HepG2 (cell line): ENCODE measurements at regions not wholly inside any gene's neighbourhood (a gene's known extent, or its start where the extent isn't known, plus 50 kb on each side); places are given as distances from the start of the nearest gene placed in this dataset.

ENCODE experiments used
- ATAC-seq: fragments of 200-7000 bp; cut with Tn5 transposase; 3 replicates; pipeline ENCODE4 v1.9.1; 2020; ENCODE audit warnings: mild to moderate bottlenecking, moderate library complexity
- BruUV-seq: library from RNA; stranded (reverse); fragments of 400-500 nt; replicated peaks from 2 replicates; lab custom pipeline; 2021; lab: Mats Ljungman, UMichigan
- CTCF ChIA-PET: fragments of 300-600 bp; formaldehyde crosslinking; extraction: SDS; loops from one replicate; lab custom pipeline; 2021; ENCODE audit warnings: low total read pairs, inconsistent platforms, low intra/inter-chr PET ratio; lab: Yijun Ruan, JAX
- POLR2A ChIA-PET: fragments of 350-600 bp; sonication (Branson Sonifier 250); formaldehyde crosslinking; loops from one replicate; lab custom pipeline; 2020; ENCODE audit warnings: antibody characterized with exemption, inconsistent platforms; lab: Yijun Ruan, JAX
- DNase-seq: peaks from one replicate; pipeline ENCODE4 v3.0.0-alpha.2; 2015; ENCODE audit warnings: low spot score
- FAIRE-seq: peaks from 3 replicates; lab custom pipeline; 2011; peaks lifted over from hg19 to GRCh38; lab: Jason Lieb, UNC
- H2AFZ ChIP-seq: one replicate; pipeline ENCODE4 v1.6.1; 2011; ENCODE audit warnings: low read length, inconsistent platforms
- H3K27ac ChIP-seq: fragments of 300-600 bp; 3 replicates; pipeline ENCODE4 v1.8.0; 2011; ENCODE audit warnings: mixed run types, mild to moderate bottlenecking, mixed read lengths, low read length, inconsistent platforms; ENCODE audit not compliant: insufficient read depth; ENCODE audit errors: extremely low read length
- H3K27me3 ChIP-seq, 2 experiments: fragments of 200-600 bp in 1 of 2; 2 replicates in 1 of 2; 3 replicates in 1 of 2; pipeline versions ENCODE4 v1.6.0 to v1.8.0; 2011; ENCODE audit warnings: low read length in 2 of 2, mild to moderate bottlenecking in 2 of 2, moderate library complexity in 2 of 2, inconsistent platforms in 1 of 2; ENCODE audit not compliant: insufficient read depth in 2 of 2, control insufficient read depth in 1 of 2
- H3K36me3 ChIP-seq, 2 experiments: fragments of 200-600 bp in 1 of 2; replicated peaks in 1 of 2; 2 replicates in 1 of 2; 3 replicates in 1 of 2; pipeline versions ENCODE4 v1.5.1 to v1.8.0; 2011; ENCODE audit warnings: low read length in 2 of 2, inconsistent platforms in 1 of 2; ENCODE audit not compliant: insufficient read depth in 2 of 2, control insufficient read depth in 1 of 2
- H3K4me1 ChIP-seq: 2 replicates; pipeline ENCODE4 v1.5.1; 2012; ENCODE audit warnings: low read length, inconsistent platforms; ENCODE audit not compliant: insufficient read depth
- H3K4me2 ChIP-seq: 2 replicates; pipeline ENCODE4 v1.6.0; 2011; ENCODE audit warnings: low read depth, low read length, inconsistent platforms
- H3K4me3 ChIP-seq, 3 experiments: fragments of 200-600 bp in 1 of 3; sonication (generic), shearing (Covaris generic) in 1 of 3; replicated peaks in 1 of 3; 2 replicates each; pipeline ENCODE4 v1.5.1; 2011 to 2016; ENCODE audit warnings: low read length in 3 of 3, inconsistent platforms in 2 of 3, low read depth in 2 of 3, mild to moderate bottlenecking in 2 of 3, control low read depth in 1 of 3, mixed read lengths in 1 of 3; ENCODE audit not compliant: insufficient read depth in 1 of 3
- H3K79me2 ChIP-seq: one replicate; pipeline ENCODE4 v1.6.1; 2011; ENCODE audit warnings: low read length, inconsistent platforms; ENCODE audit not compliant: insufficient read depth
- H3K9ac ChIP-seq: 2 replicates; pipeline ENCODE4 v1.6.0; 2011; ENCODE audit warnings: mild to moderate bottlenecking, low read depth, low read length, inconsistent platforms; ENCODE audit not compliant: insufficient read depth
- H3K9me3 ChIP-seq: 2 replicates; pipeline ENCODE4 v1.5.1; 2012; ENCODE audit warnings: mild to moderate bottlenecking, low read length
- H4K20me1 ChIP-seq: 2 replicates; pipeline ENCODE4 v1.6.0; 2011; ENCODE audit warnings: inconsistent platforms, mild to moderate bottlenecking, low read length, moderate library complexity; ENCODE audit not compliant: insufficient read depth
- AKAP8 ChIP-seq: sonication (generic); formaldehyde crosslinking; IDR thresholded peaks from 2 replicates; pipeline ENCODE4 v1.5.1; 2020; ENCODE audit warnings: mild to moderate bottlenecking, missing genetic modification reagents
- BHLHE40 ChIP-seq: IDR thresholded peaks from 2 replicates; pipeline ENCODE4 v1.6.1; 2011; ENCODE audit warnings: low read length, improper control_type of control experiment
- EP300 ChIP-seq, 3 experiments: sonication (generic) in 1 of 3; formaldehyde crosslinking in 1 of 3; IDR thresholded peaks; 2 replicates each; pipeline versions ENCODE4 v1.5.1 to v1.6.1; 2011 to 2020; ENCODE audit warnings: low read depth in 2 of 3, low read length in 2 of 3, borderline replicate concordance in 1 of 3, improper control_type of control experiment in 1 of 3, mild to moderate bottlenecking in 1 of 3, missing genetic modification reagents in 1 of 3, moderate library complexity in 1 of 3
- FOXM1 ChIP-seq: sonication (generic); formaldehyde crosslinking; IDR thresholded peaks from 2 replicates; pipeline ENCODE4 v1.5.0; 2020; ENCODE audit warnings: missing genetic modification reagents
- MIER3 ChIP-seq: IDR thresholded peaks from 2 replicates; pipeline ENCODE4 v1.6.1; 2016; ENCODE audit warnings: missing compliant biosample characterization, borderline replicate concordance
- MYC ChIP-seq: sonication (generic); formaldehyde crosslinking; IDR thresholded peaks from 2 replicates; pipeline ENCODE4 v1.9.0; 2021; ENCODE audit warnings: missing genetic modification reagents, borderline replicate concordance
- NFRKB ChIP-seq: fragments of 450-650 bp; IDR thresholded peaks from 2 replicates; pipeline ENCODE4 v1.6.1; 2017
- NR2F1 ChIP-seq, 2 experiments: fragments of 450-650 bp in 1 of 2; formaldehyde crosslinking in 1 of 2; IDR thresholded peaks; 2 replicates each; pipeline versions ENCODE4 v1.5.0 to v1.6.1; 2016 to 2020; ENCODE audit warnings: mild to moderate bottlenecking in 1 of 2, missing compliant biosample characterization in 1 of 2, missing genetic modification reagents in 1 of 2, moderate library complexity in 1 of 2
- PAX8 ChIP-seq: sonication (generic); formaldehyde crosslinking; IDR thresholded peaks from 2 replicates; pipeline ENCODE4 v1.8.0; 2022; ENCODE audit warnings: mild to moderate bottlenecking, missing genetic modification reagents, borderline replicate concordance
- PITX1 ChIP-seq: sonication (generic); formaldehyde crosslinking; IDR thresholded peaks from 2 replicates; pipeline ENCODE4 v1.5.1; 2020; ENCODE audit warnings: mild to moderate bottlenecking, missing genetic modification reagents
- PTBP1 ChIP-seq: fragments of 200-400 bp; formaldehyde crosslinking; IDR thresholded peaks from 2 replicates; pipeline ENCODE4 v1.6.1; 2018; ENCODE audit warnings: low read length, low read depth; ENCODE audit not compliant: poor library complexity, severe bottlenecking
- SIN3B ChIP-seq: fragments of 150-350 bp; IDR thresholded peaks from 2 replicates; pipeline ENCODE4 v1.6.1; 2014; ENCODE audit warnings: low read length
- ZBTB3 ChIP-seq: sonication (generic); formaldehyde crosslinking; IDR thresholded peaks from 2 replicates; pipeline ENCODE4 v1.4.0; 2020; ENCODE audit warnings: low read depth, mild to moderate bottlenecking, moderate library complexity, missing genetic modification reagents, borderline replicate concordance
- ZNF350 ChIP-seq: sonication (generic); formaldehyde crosslinking; IDR thresholded peaks from 2 replicates; pipeline ENCODE4 v1.4.0; 2020; ENCODE audit warnings: mild to moderate bottlenecking, low read depth, missing genetic modification reagents, borderline replicate concordance
- ZNF607 ChIP-seq: sonication (generic); formaldehyde crosslinking; IDR thresholded peaks from 2 replicates; pipeline ENCODE4 v1.5.1; 2020; ENCODE audit warnings: missing genetic modification reagents, mild to moderate bottlenecking, borderline replicate concordance
- ZNF678 ChIP-seq: sonication (generic); formaldehyde crosslinking; IDR thresholded peaks from 2 replicates; pipeline ENCODE4 v1.4.0; 2020; ENCODE audit warnings: mild to moderate bottlenecking, missing genetic modification reagents
- WGBS: methylation state at CpG from one replicate; pipeline ENCODE4 v1.1.6; 2017; ENCODE audit warnings: low lambda C conversion rate; 5-methylcytosine and 5-hydroxymethylcytosine counted together
- in situ Hi-C: cut with HindIII; loops from 2 replicates; pipeline ENCODE4 v1.10.0; 2017; ENCODE audit warnings: low pct_unique_long_range_greater_than_20kb; ENCODE audit not compliant: extremely low pct_ligation_motif_present
- intact Hi-C: fragments of 100-400 bp; cut with micrococcal nuclease; formaldehyde crosslinking; loops from one replicate; pipeline ENCODE4 v1.10.0; 2022; ENCODE audit not compliant: unreplicated experiment
- TF ChIP-seq, protein P1 (sequence below): sonication (generic); formaldehyde crosslinking; IDR thresholded peaks from 2 replicates; pipeline ENCODE4 v1.4.0; 2020; ENCODE audit warnings: missing genetic modification reagents, mild to moderate bottlenecking, borderline replicate concordance

- no peaks in the 10 kb centered on the region for H3K27me3 ChIP-seq
- H3K9me3 ChIP-seq, result no peaks in the 10 kb centered on the region
- no TSS peak for BruUV-seq
- DNase-seq (no peak), FAIRE-seq (no peak), ATAC-seq (no peak)
- CTCF ChIA-PET, result no interaction called here
- H3K27ac ChIP-seq, result no peak overlapping the region
- no peaks in the 10 kb centered on the region for H3K4me1 ChIP-seq
- WGBS, result 1% methylated on average over 4 of the region's 4 CpGs
- TF ChIP-seq PTBP1, result no peak
- TF ChIP-seq MYC (CRISPR knock-in tag), result no peak
- no peak overlapping the region for H3K9ac ChIP-seq
- in situ Hi-C loops (no loop called here), intact Hi-C loops (no loop called here)
- H3K4me3 ChIP-seq, result no peak overlapping the region
- no peak overlapping the region for H3K4me2 ChIP-seq
- POLR2A ChIA-PET, result no interaction called here
- no peaks in the 10 kb centered on the region for H3K79me2 ChIP-seq
- H3K36me3 ChIP-seq, result no peaks in the 10 kb centered on the region
- no peaks in the 10 kb centered on the region for H4K20me1 ChIP-seq
- no peak overlapping the region for H2AFZ ChIP-seq
Measured at GRCh38 chr4:111064342-111064993, 441.6 kb upstream of the PITX2 start.

GRCh38 chr4:111066001-111066400 lies 443.1 kb upstream of the PITX2 start:
- Histone ChIP-seq H3K4me3 (no peak overlapping the region), H3K4me2 (no peak overlapping the region)
- no TSS peak for BruUV-seq
- TF ChIP-seq AKAP8 (CRISPR knock-in tag) (no peak), ZNF350 (CRISPR knock-in tag) (no peak), MIER3 (no peak), ZNF678 (CRISPR knock-in tag) (no peak), ZNF607 (CRISPR knock-in tag) (no peak), BHLHE40 (no peak), FOXM1 (CRISPR knock-in tag) (no peak), NR2F1 (CRISPR knock-in tag; IDR thresholded peaks at IDR 0.05) (no peak), NFRKB (no peak), ZBTB3 (CRISPR knock-in tag) (no peak), PITX1 (CRISPR knock-in tag) (no peak), PAX8 (CRISPR knock-in tag) (no peak), SIN3B (no peak), EP300 (IDR thresholded peaks at IDR 0.05; ENCODE audit: low read depth in 2 of 2, low read length in 2 of 2) (no peak), EP300 (CRISPR knock-in tag; IDR thresholded peaks at IDR 0.05; ENCODE audit: borderline replicate concordance) (no peak)
- TF ChIP-seq, protein P1, sequence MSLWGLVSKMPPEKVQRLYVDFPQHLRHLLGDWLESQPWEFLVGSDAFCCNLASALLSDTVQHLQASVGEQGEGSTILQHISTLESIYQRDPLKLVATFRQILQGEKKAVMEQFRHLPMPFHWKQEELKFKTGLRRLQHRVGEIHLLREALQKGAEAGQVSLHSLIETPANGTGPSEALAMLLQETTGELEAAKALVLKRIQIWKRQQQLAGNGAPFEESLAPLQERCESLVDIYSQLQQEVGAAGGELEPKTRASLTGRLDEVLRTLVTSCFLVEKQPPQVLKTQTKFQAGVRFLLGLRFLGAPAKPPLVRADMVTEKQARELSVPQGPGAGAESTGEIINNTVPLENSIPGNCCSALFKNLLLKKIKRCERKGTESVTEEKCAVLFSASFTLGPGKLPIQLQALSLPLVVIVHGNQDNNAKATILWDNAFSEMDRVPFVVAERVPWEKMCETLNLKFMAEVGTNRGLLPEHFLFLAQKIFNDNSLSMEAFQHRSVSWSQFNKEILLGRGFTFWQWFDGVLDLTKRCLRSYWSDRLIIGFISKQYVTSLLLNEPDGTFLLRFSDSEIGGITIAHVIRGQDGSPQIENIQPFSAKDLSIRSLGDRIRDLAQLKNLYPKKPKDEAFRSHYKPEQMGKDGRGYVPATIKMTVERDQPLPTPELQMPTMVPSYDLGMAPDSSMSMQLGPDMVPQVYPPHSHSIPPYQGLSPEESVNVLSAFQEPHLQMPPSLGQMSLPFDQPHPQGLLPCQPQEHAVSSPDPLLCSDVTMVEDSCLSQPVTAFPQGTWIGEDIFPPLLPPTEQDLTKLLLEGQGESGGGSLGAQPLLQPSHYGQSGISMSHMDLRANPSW (CRISPR knock-in tag), result no peak

More at GRCh38 chr4:111066001-111066400, 443.1 kb upstream of the PITX2 start:
- Histone ChIP-seq H3K9me3 (no peaks in the 10 kb centered on the region), H3K27ac (no peak overlapping the region), H3K36me3 (no peaks in the 10 kb centered on the region), H3K4me1 (no peaks in the 10 kb centered on the region), H4K20me1 (no peaks in the 10 kb centered on the region), H2AFZ (no peak overlapping the region), H3K27me3 (no peaks in the 10 kb centered on the region), H3K79me2 (no peaks in the 10 kb centered on the region), H3K9ac (no peak overlapping the region)
- 0% methylated on average over 1 of the region's 2 CpGs for WGBS
- intact Hi-C loops (no loop called here), in situ Hi-C loops (no loop called here)
- ATAC-seq, result no peak
- POLR2A ChIA-PET, result no interaction called here
- FAIRE-seq, result no peak
- no peak for DNase-seq
- CTCF ChIA-PET, result no interaction called here
